NCI-H2196 treated with DMSO at 0.1 percent for 48 hours (cell line): ENCODE measurements at regions not wholly inside any gene's neighbourhood (a gene's known extent, or its start where the extent isn't known, plus 50 kb on each side); places are given as distances from the start of the nearest gene placed in this dataset.
"Not testable (repeated sequence)": the region's sequence is repeated elsewhere in the genome, so short reads cannot be mapped to it uniquely, and the experiment has no call there.

Source experiments
- DNase-seq: peaks from one replicate; lab custom pipeline; 2025; ENCODE audit not compliant: unreplicated experiment; lab: John Stamatoyannopoulos, UW

- DNase-seq = no peak
Observed at GRCh38 chr6:157727629-157728182, 95.3 kb upstream of the SNX9 start.

GRCh38 chr6:157728183-157728881, 94.7 kb upstream of the SNX9 start:
- DNase-seq = no peak

- no peak for DNase-seq
Observed at GRCh38 chr6:157731221-157731620, 91.8 kb upstream of the SNX9 start.

- DNase-seq = no peak
Observed at GRCh38 chr6:157732007-157732406, 91.0 kb upstream of the SNX9 start.

- DNase-seq = no peak
Observed at GRCh38 chr6:157732416-157733161, 90.5 kb upstream of the SNX9 start.

GRCh38 chr6:157736555-157736954, 86.5 kb upstream of the SNX9 start:
- not testable (repeated sequence) for DNase-seq

- DNase-seq = no peak
Observed at GRCh38 chr6:157741321-157741947, 81.6 kb upstream of the SNX9 start.

GRCh38 chr6:157741948-157742556, 81.0 kb upstream of the SNX9 start:
- DNase-seq = no peak

- no peak for DNase-seq
Observed at GRCh38 chr6:157744102-157744601, 78.9 kb upstream of the SNX9 start.

- no peak for DNase-seq
Observed at GRCh38 chr6:157746897-157747296, 76.1 kb upstream of the SNX9 start.

GRCh38 chr6:157747370-157747769, 75.7 kb upstream of the SNX9 start:
- DNase-seq = no peak

- DNase-seq = no peak
Observed at GRCh38 chr6:157748839-157749571, 74.0 kb upstream of the SNX9 start.

- DNase-seq = not testable (repeated sequence)
Observed at GRCh38 chr6:157750973-157751372, 72.1 kb upstream of the SNX9 start.

- no peak for DNase-seq
Observed at GRCh38 chr6:157751547-157752200, 71.4 kb upstream of the SNX9 start.

- not testable (repeated sequence) for DNase-seq
Observed at GRCh38 chr6:157752879-157753278, 70.2 kb upstream of the SNX9 start.

GRCh38 chr6:157753291-157753690, 69.8 kb upstream of the SNX9 start:
- DNase-seq = no peak

GRCh38 chr6:157753801-157754200, 69.2 kb upstream of the SNX9 start:
- not testable (repeated sequence) for DNase-seq

- no peak for DNase-seq
Observed at GRCh38 chr6:157754351-157754750, 68.7 kb upstream of the SNX9 start.

- no peak for DNase-seq
Observed at GRCh38 chr6:157755032-157755745, 67.9 kb upstream of the SNX9 start.
